HG03135 (cell line): ENCODE measurements at regions not wholly inside any gene's neighbourhood (a gene's known extent, or its start where the extent isn't known, plus 50 kb on each side); places are given as distances from the start of the nearest gene placed in this dataset.

Experiments
- ATAC-seq: cut with Tn5 transposase; IDR thresholded peaks from one replicate; pipeline ENCODE4 v1.9.1; 2021; ENCODE audit warnings: mild to moderate bottlenecking, moderate library complexity; ENCODE audit not compliant: unreplicated experiment

DNA sequence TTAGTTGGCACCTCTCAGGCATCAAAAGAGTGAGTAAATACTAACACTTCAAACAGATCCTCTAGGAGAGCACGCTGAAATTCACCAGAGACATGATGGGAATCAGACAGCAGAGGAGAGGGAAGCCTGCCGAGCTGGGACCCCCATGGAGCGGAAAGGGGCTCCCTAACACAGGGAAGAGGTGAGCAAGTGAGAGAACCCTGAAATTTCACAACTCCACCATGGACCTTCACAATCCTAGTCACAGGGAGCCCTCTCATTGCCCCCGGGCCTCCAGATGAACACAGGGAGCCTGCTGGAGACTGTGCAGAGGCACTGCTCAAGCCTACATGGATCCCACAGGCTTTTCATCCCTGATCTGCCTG lies 59.2 kb upstream of the ANTXRL start:
- no peak for ATAC-seq

DNA sequence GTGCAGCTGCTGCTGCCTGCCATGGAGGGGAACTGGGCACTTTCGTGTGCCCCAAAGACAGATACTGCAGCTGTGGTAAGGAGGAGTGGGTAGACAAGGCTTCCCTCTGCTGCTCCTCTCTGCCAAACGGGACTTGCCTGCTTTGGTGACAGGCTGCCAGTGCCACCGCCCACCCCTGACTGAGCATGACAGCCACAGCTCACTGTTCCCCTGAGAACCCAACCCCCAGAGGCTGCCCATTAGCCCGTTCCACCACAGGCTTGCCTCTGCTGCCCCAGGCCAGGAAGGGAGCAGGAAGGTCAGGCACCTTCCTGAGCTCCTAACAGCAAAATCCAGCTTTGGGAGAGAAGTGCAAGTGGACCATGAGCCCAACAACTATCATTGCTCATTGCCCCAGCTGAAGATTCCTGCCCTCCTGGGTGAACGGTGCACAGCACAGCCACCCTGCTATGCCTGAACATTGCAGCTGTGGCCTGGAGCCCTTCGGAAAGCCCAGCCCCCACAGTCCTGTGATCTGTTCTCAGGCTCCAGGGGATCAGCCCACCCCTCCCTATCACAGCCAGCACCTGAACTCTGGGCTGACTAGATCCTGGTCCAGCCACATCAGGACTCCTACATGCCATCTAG lies 58.7 kb upstream of the ANTXRL start:
- no peak for ATAC-seq

DNA sequence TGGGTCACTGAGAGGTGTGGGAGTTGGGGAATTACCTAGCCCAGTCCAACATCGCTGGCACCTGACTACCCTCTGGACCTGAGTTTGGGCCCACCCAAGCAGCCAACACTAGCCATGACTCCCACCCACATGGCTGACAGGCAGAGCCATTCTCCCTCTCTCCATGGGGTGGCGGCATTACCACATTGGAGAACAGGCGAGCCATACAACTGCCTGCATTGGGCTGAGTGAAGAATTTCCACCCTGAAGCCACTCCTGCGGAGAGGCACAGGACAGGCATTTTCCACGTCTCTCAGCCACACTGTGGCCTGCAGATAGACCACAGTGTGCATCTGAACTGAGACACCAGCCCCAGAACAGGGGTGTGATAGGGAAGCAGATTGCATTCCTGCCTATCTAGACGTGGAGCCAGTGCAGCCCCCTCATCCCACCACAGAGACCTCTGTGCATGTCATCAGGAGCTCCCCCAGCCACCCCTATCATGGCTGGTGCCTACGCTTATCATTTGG lies 58.2 kb upstream of the ANTXRL start:
- ATAC-seq: peak; percentile 84

DNA sequence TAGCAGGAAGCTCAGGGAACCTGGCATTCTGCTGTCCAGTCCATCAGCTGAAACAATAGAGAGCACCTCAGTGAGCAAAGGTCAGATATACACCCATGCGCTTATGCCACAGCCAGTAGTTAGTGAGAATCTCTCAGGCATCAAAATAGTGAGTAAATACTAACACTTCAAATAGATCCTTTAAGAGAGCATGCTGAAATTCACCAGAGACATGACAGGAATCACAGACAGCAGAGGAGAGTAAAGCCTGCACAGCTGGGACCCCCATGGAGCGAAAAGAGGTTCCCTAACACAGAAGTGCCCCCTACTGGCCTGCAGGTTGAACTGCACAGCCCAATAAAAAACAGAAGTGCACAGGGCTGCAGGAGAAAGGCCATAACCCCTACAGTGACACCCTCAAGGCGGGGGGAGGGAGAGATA lies 57.6 kb upstream of the ANTXRL start:
- ATAC-seq: no peak

DNA sequence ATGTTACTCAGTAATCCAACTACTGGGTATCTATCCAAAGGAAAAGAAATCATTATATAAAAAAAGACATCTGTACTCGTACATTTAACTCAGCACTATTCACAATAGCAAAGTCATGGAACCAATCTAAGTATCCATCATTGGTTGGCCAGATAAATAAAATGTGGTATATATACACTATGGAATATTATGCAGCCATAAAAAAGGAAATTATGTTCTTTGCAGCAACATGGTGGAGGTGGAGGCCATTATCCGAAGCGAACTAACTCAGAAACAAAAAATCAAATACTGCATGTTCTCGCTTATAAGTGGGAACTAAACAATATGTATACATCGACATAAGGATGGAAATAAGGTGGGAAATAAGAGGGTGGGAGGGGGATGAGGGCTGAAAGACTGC lies 56.2 kb upstream of the ANTXRL start:
- ATAC-seq: no peak

DNA sequence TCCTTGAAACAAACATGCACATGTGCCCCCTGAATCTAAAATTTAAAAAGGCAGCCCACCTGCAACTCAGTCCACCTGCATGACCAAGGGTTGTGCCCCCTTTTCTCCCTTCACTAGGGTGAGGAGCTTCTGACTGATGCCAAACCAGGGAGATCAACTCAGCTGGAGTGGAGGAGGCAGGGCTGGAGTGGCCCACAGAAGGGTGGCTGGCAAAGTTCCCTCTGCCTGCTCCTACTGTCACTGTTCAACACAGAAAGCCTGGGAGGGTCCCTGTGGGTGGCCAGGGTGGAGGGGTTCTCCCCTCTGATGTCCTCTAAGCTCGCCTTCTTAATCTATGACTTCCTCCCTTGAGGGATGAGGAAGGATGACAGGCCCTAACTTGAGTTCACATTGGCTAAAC lies 55.7 kb upstream of the ANTXRL start:
- no peak for ATAC-seq

DNA sequence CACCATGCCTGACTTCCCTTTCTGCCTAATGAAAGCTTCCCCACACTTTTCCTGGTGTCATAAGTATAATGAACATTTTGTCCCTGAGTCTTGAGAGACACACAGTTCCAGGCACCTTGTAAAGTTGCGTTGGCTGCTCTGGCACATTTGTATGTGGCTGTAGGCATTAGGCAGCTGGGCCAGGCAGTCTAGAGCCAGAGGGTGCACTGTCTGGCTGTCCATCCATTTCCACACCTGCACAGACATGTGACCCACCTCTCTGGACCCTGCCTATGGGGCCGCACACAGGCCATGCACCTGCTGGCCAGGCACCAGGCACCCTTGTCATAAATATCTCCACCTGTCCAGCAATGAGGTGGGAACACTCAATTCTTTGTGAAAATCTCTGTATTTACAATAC lies 54.7 kb upstream of the ANTXRL start:
- no peak for ATAC-seq

DNA sequence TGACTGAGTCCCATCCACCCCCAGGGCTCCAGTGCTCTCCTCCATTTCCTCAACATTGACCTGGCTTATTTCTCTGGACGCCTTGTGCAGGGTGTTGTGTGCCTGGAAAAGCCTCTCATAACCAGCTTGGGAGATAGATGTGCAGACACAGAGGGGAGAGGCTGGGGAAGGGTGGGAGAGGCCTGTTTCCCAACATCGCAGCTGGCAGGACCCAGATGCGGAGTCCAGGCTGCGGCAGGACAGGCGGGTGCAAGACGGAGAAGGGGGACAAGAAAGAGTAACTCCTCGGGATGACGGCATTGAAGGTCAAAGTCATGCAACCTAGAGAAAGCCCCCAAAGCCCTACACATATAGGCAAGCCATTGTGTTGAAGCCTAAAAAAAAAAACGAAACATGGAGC lies 54.1 kb upstream of the ANTXRL start:
- no peak for ATAC-seq

DNA sequence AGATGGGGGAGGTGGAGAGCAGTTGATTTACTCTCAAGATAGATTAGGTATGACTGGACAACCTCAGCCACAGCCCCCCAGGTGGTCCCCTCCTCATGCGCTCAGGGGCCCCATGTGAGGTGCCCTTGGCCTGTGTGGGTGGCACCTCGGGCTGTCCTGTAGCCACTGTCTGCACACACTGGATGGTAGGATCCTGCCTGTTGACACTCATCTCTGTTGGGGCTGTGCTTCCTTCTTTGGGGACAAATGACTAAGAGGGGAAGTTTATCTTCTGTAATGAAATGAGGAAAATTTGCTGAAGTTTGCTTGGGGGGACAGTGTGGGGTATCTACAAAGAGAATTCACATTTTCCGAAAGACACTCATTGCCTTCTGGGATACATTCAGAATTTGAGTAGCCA lies 53.6 kb upstream of the ANTXRL start:
- ATAC-seq: no peak

DNA sequence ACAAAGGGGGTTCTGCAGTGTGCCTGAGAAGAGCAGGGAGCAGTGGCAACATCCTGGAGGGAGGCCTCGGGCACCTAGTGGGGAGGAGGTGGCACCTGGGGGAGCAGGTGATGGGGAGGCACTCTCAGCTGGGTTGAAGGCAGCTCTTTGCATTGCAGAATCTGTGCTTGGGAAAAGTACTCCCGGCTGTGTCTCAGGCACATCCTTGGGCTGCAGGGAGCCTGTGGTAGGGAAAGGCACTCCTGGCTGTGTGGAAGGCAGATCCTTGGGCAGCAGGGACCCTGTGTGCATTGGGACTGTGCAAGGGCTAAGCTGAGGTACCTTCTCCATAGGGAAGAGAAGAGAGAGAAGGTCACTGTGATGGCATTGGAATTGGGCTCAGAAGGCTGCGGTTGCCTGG lies 52.8 kb upstream of the ANTXRL start:
- no peak for ATAC-seq

DNA sequence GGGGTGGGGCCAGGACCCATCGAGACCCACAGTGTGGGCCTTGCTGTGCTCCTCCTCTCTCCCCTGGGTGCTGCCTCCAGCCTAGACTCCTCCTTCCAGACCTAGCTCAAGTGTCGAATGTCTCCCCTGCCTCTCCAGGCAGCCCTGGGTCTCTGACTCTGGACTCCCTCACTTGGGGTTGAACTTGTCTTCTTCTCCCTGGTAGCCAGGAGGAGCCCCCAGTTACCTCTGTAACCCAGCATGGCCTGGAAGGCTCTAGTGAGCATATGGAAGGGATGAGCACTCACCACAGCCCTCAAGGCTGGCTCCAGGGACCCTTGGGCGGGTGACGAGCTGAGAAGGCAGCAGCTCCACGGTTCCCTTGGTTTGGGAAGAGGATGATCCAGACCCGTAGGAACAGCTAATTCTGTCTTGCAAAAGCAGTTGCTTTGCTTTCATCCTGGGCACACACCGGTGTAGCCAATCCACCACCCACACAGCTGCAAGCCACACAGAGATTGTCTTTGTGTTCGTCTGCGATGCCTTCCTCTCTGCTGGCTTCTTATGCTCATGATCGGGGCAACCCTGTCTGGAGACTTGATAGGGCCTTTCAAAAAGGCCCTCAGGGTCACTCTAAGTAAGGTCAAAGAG lies 52.3 kb upstream of the ANTXRL start:
- ATAC-seq: no peak

DNA sequence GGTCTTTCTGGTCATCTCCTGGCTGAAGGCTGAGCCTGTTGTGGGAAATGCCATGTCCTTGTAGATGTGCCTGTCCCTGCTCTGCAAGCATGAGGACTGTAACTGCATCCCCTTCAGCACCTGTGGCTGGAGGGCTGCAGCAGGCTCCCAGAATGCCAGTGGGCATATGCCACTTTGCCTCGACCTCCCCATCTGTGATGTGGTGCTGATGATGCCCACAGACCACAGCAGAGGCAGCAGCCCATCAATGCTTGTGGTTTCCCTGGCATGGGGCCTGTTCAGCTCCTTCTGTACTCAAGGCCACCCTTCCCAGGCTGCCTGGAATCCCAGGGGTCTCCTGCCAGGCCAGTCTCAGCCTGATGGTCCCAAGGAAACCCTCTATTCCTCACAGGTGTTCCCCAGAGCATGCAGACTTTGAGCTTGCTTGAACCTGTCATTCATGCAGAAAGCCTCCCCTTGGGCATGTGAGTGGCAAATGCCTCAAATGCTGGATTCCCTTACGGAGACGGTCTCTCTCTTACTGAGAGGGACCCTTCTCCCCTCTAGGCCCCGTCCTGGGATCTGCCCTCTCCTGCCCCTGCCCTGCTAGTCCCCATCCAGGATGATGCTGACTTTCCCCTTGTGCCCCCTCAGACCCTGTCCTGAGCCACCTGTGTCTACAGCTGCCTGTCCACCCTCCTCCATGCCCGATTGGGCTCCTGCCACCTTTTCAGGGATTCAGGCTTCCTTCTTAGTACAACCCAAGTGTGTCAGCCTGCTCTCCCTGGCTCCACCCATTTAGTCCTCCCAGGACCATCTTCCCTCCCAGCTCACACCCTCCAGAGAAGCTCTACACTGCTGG lies 50.9 kb upstream of the ANTXRL start:
- ATAC-seq: no peak

DNA sequence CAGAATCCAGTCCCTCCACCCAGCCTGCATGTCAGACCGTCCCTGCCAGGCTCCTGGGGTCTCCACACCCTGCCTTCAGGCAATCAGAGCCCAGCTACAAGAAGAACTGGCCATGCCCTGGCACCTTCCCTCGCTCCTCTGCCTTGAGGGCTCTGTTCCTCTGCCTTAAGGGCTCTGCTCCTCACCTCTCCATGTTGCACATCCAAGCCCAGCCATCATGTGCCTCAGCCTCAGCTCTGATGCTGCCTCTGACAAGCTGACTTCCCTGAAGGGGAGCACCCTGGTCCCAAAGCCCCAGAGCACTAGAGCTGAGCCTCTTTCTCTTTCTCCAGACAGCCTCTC lies 50.3 kb upstream of the ANTXRL start:
- ATAC-seq: no peak

DNA sequence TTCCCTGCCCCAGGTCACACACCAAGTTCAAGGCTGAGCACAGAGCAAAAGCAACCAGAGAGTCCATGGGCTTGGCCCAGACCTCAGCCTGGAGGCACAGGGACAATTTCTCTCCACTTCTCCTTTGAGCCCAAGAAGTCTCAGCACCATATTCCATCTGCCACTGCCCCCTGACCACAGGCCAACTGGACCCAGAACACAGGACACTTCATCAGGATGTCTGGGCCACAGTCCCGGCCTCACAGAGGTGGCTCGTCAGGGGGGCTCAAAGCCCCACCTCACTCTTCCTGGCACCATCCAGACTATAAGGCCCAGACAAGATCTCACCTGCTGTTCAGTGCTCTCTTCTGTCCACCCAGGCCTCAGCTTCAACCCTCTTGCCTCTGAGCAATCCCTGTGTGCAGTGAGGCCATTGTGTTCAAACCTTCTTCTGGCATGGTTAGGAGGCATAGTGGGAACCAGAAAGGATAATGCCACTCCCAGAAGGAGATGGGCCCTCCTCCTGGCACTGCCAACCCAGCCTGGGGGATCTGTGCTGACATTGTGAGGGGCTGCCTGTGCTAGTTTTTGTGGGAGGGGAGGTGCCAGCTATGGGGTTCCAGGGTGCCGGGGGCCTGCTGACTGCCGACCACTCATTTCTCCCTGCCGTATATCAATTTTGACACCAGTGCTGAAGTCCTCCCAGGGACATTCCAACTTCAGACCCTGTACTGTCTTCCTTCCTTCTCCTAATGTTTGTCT lies 49.7 kb upstream of the ANTXRL start:
- ATAC-seq: no peak
